Testis (tissue), 2 donors: ENCODE measurements at regions not wholly inside any gene's neighbourhood (a gene's known extent, or its start where the extent isn't known, plus 50 kb on each side); places are given as distances from the start of the nearest gene placed in this dataset.

Experiments used
- POLR2A ChIP-seq: fragments of 450-650 bp; IDR thresholded peaks from one replicate; pipeline ENCODE4 v1.6.1; 2017; ENCODE audit warnings: antibody characterized with exemption, mild to moderate bottlenecking, moderate library complexity
- TF ChIP-seq, protein P1 (sequence below), 3 experiments: fragments of 450-650 bp in 2 of 3; fragments of 200-600 bp in 1 of 3; sonication (generic) in 1 of 3; IDR thresholded peaks; one replicate each; pipeline ENCODE4 v1.5.1; 2016 to 2019; ENCODE audit warnings: antibody characterized with exemption in 3 of 3, mild to moderate bottlenecking in 2 of 3, moderate library complexity in 1 of 3

DNA sequence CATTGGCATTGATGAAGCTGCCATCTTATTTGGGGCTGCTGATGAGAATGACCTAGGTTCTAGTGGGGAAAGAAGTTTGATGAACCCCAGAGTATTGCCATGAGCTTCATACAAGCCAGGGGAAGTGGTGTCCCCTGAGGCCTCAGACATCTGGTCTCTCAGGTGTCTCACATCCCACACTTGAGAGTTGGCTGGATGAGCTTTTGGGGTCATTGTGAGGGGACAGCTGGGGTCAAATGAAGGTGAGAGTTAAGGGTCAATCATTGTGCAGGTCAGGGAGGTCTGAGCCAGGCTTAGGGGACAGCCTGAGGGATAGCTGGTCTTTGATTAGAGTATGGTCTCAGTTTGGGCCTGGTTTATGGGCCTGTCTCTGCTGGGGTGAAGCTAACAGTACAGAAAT is 336.5 kb downstream of the CYP26B1 start:
- TF ChIP-seq, protein P1, sequence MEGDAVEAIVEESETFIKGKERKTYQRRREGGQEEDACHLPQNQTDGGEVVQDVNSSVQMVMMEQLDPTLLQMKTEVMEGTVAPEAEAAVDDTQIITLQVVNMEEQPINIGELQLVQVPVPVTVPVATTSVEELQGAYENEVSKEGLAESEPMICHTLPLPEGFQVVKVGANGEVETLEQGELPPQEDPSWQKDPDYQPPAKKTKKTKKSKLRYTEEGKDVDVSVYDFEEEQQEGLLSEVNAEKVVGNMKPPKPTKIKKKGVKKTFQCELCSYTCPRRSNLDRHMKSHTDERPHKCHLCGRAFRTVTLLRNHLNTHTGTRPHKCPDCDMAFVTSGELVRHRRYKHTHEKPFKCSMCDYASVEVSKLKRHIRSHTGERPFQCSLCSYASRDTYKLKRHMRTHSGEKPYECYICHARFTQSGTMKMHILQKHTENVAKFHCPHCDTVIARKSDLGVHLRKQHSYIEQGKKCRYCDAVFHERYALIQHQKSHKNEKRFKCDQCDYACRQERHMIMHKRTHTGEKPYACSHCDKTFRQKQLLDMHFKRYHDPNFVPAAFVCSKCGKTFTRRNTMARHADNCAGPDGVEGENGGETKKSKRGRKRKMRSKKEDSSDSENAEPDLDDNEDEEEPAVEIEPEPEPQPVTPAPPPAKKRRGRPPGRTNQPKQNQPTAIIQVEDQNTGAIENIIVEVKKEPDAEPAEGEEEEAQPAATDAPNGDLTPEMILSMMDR (IDR thresholded peaks at IDR 0.05) = no peak
- TF ChIP-seq POLR2A = no peak
